Nephron (organoid): ENCODE measurements at regions not wholly inside any gene's neighbourhood (a gene's known extent, or its start where the extent isn't known, plus 50 kb on each side); places are given as distances from the start of the nearest gene placed in this dataset.
A peak's percentile ranks its signal among the peaks of the same experiment; 100 is the strongest.
"Not testable (repeated sequence)": the region's sequence is repeated elsewhere in the genome, so short reads cannot be mapped to it uniquely, and the experiment has no call there.

Source experiments
- H3K27ac Mint-ChIP-seq, 3 experiments: 2 replicates each; pipeline ENCODE4 v1.8.0; 2020; ENCODE audit warnings: mixed read lengths in 3 of 3, mild to moderate bottlenecking in 2 of 3, moderate library complexity in 1 of 3
- H3K27me3 Mint-ChIP-seq: 2 replicates; pipeline ENCODE4 v1.8.0; 2021; ENCODE audit warnings: low read depth, mild to moderate bottlenecking, moderate library complexity, mixed read lengths
- H3K36me3 Mint-ChIP-seq: 2 replicates; pipeline ENCODE4 v1.8.0; 2020; ENCODE audit warnings: low read depth, mixed read lengths
- H3K4me1 Mint-ChIP-seq: 2 replicates; pipeline ENCODE4 v1.8.0; 2020; ENCODE audit warnings: mixed read lengths
- H3K4me3 Mint-ChIP-seq, 3 experiments: 2 replicates each; pipeline ENCODE4 v1.8.0; 2020; ENCODE audit warnings: mild to moderate bottlenecking in 3 of 3, mixed read lengths in 3 of 3, moderate library complexity in 2 of 3
- H3K9me3 Mint-ChIP-seq: 2 replicates; pipeline ENCODE4 v1.8.0; 2020; ENCODE audit warnings: mixed read lengths
- CTCF ChIP-seq, 3 experiments: fragments of 200-600 bp; sonication (generic); IDR thresholded peaks; one replicate each; pipeline ENCODE4 v1.5.0; 2021; ENCODE audit warnings: antibody characterized with exemption in 3 of 3; ENCODE audit not compliant: unreplicated experiment in 3 of 3

- Mint-ChIP-seq H3K27ac (no peak overlapping the region), H3K4me3 (no peak overlapping the region), H3K27me3 (peaks cover 6% of the 10 kb centered on the region), H3K4me1 (no peaks in the 10 kb centered on the region), H3K9me3 (no peaks in the 10 kb centered on the region), H3K36me3 (no peaks in the 10 kb centered on the region)
- TF ChIP-seq CTCF (IDR thresholded peaks at IDR 0.05; ENCODE audit: unreplicated experiment in 3 of 3), result no peak
Observed at GRCh38 chr18:76042511-76042910, 452.5 kb downstream of the ZNF516 start.

- H3K36me3 Mint-ChIP-seq, result no peaks in the 10 kb centered on the region
- H3K9me3 Mint-ChIP-seq, result peaks cover 16% of the 10 kb centered on the region
- no peaks in the 10 kb centered on the region for H3K27me3 Mint-ChIP-seq
- H3K4me3 Mint-ChIP-seq, result no peak overlapping the region
- TF ChIP-seq CTCF (IDR thresholded peaks at IDR 0.05; ENCODE audit: unreplicated experiment in 3 of 3), result no peak
- no peaks in the 10 kb centered on the region for H3K4me1 Mint-ChIP-seq
- no peak overlapping the region for H3K27ac Mint-ChIP-seq
Observed at GRCh38 chr18:76018210-76018609, 476.8 kb downstream of the ZNF516 start.

- Mint-ChIP-seq H3K27ac (no peak overlapping the region), H3K9me3 (peaks cover 5% of the 10 kb centered on the region), H3K36me3 (no peaks in the 10 kb centered on the region), H3K4me1 (no peaks in the 10 kb centered on the region), H3K27me3 (no peaks in the 10 kb centered on the region), H3K4me3 (no peak overlapping the region)
- no peak for TF ChIP-seq CTCF (IDR thresholded peaks at IDR 0.05; ENCODE audit: unreplicated experiment in 3 of 3)
Observed at GRCh38 chr18:76013057-76013456, 482.0 kb downstream of the ZNF516 start.

DNA sequence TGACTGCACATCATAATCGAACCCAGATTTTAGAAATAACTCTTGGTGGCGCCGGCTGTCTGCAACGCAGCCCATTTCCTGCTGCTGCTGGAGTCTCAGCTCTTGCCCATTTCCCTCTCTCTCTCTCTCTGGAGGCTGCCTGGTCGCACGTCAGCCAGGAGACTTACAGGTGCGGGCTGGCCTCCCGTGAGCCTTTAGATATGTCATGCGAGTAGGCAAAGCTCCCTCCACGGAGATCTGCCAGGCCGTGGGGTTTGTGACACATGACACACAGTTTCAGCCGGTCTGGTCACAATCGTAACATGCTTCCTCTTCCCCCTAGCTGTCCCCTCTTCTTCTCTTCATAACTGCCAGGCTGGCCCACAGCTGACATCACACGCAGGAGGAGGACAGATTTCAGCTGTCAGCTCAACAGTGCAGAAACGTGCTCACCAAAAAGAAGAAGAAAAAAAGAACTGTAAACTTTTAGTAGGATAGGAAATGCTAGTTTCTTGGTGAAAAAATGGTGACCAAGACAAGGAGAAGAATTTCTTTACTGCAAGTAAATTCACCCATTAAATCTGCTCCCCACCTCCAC lies 489.3 kb downstream of the ZNF516 start:
- Mint-ChIP-seq H3K4me1 (peaks cover 13% of the 10 kb centered on the region), H3K36me3 (no peaks in the 10 kb centered on the region), H3K27ac (peak overlapping the region in 1 of 3 experiments; percentile 31), H3K9me3 (no peaks in the 10 kb centered on the region), H3K4me3 (peak overlapping the region; percentile 19 to 37 (median 20)), H3K27me3 (no peaks in the 10 kb centered on the region)
- no peak for TF ChIP-seq CTCF (IDR thresholded peaks at IDR 0.05; ENCODE audit: unreplicated experiment in 3 of 3)

DNA sequence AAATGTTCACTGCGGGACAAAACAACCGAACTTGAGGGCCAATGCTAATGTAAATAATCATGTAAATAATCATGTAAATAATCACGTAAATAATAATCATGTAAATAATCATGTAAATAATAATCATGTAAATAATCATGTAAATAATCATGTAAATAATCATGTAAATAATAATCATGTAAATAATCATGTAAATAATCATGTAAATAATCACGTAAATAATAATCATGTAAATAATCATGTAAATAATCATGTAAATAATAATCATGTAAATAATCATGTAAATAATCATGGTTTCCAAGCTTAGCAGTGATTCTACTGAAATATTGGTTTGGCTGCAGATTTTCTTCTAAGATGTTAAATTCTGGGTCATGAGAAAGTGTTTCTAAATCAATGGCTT lies 507.1 kb downstream of the ZNF516 start:
- H3K4me1 Mint-ChIP-seq, H3K27me3 Mint-ChIP-seq, H3K36me3 Mint-ChIP-seq, H3K4me3 Mint-ChIP-seq, H3K27ac Mint-ChIP-seq: not testable (repeated sequence)
- peaks cover 14% of the 10 kb centered on the region for H3K9me3 Mint-ChIP-seq

GRCh38 chr18:75984853-75985252 lies 510.2 kb downstream of the ZNF516 start:
- no peak overlapping the region for H3K4me3 Mint-ChIP-seq
- H3K9me3 Mint-ChIP-seq, result peaks cover 14% of the 10 kb centered on the region
- H3K27ac Mint-ChIP-seq, result no peak overlapping the region
- H3K36me3 Mint-ChIP-seq, result no peaks in the 10 kb centered on the region
- no peak for TF ChIP-seq CTCF (IDR thresholded peaks at IDR 0.05; ENCODE audit: unreplicated experiment in 3 of 3)
- no peaks in the 10 kb centered on the region for H3K4me1 Mint-ChIP-seq
- no peaks in the 10 kb centered on the region for H3K27me3 Mint-ChIP-seq
